ENCODE measurements at regions not wholly inside any gene's neighbourhood (a gene's known extent, or its start where the extent isn't known, plus 50 kb on each side); places are given as distances from the start of the nearest gene placed in this dataset.

DNA sequence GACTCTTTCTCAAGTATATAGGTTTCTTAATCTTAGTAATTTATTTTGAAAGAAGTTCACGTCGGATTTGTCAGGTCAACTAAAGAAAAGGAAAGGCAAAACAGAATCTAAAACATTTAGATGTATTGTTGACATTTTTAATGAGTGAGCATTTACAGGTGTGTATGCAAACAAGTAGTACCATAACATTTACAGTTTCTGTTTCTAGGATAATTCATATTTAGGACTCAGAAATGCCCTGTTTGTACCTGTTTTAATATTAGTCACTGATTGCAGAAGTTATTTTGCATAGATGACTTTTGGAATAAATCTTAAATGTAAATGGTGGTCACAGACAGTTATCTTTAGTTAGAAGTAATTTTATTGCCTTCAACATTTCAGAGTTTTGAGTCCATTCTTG lies 151.3 kb upstream of the NUDT6 start:
- Histone ChIP-seq H3K27ac (no peak overlapping the region), H3K27me3 (no peaks in the 10 kb centered on the region), H3K4me3 (no peak overlapping the region), H3K36me3 (no peaks in the 10 kb centered on the region), H3K4me1 (peaks cover 0 to 6% (median 0%) of the 10 kb centered on the region in 4 donors), H3K9me3 (no peaks in the 10 kb centered on the region)
- intact Hi-C loops (cut with DNase I): no loop called here
- WGBS, 2 donors: 65 to 73% methylated on average over 2 of the region's 2 CpGs
- TF ChIP-seq POLR2A (IDR thresholded peaks at IDR 0.05) (no peak), EP300 (IDR thresholded peaks at IDR 0.05) (no peak), POLR2AphosphoS5 (IDR thresholded peaks at IDR 0.05) (no peak)
- TF ChIP-seq, protein P1, sequence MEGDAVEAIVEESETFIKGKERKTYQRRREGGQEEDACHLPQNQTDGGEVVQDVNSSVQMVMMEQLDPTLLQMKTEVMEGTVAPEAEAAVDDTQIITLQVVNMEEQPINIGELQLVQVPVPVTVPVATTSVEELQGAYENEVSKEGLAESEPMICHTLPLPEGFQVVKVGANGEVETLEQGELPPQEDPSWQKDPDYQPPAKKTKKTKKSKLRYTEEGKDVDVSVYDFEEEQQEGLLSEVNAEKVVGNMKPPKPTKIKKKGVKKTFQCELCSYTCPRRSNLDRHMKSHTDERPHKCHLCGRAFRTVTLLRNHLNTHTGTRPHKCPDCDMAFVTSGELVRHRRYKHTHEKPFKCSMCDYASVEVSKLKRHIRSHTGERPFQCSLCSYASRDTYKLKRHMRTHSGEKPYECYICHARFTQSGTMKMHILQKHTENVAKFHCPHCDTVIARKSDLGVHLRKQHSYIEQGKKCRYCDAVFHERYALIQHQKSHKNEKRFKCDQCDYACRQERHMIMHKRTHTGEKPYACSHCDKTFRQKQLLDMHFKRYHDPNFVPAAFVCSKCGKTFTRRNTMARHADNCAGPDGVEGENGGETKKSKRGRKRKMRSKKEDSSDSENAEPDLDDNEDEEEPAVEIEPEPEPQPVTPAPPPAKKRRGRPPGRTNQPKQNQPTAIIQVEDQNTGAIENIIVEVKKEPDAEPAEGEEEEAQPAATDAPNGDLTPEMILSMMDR (IDR thresholded peaks at IDR 0.05): no peak
- DNase-seq: no peak

DNA sequence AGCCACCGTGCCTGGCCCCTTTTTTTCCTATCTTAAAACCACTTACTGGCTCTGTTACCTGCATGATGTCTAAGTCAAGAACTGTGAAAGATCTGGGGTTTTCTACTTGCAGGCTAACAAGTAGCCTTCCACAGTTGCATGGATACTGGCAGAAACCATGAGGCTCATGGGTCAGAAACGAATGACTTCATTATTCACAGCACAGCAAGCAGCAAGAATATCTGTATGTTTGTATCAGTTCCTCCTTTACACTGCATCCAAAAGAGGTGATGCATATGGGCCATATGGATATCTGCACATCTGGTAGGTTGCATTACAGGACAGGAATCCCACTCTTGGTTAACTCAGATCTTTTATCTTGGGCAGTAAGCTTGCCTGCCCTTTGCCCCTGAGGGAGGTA lies 154.9 kb upstream of the NUDT6 start:
- H3K36me3 ChIP-seq: no peaks in the 10 kb centered on the region
- H3K27ac ChIP-seq: no peak overlapping the region
- intact Hi-C loops (cut with DNase I): no loop called here
- WGBS, 2 donors: 94 to 96% methylated on average over 2 of the region's 2 CpGs
- TF ChIP-seq EP300 (IDR thresholded peaks at IDR 0.05): no peak
- TF ChIP-seq, protein P1 (IDR thresholded peaks at IDR 0.05): no peak
- TF ChIP-seq POLR2AphosphoS5 (IDR thresholded peaks at IDR 0.05): no peak
- no peak for TF ChIP-seq POLR2A (IDR thresholded peaks at IDR 0.05)
- H3K4me3 ChIP-seq: no peak overlapping the region
- no peak for DNase-seq
- no peaks in the 10 kb centered on the region for H3K9me3 ChIP-seq
- no peaks in the 10 kb centered on the region for H3K4me1 ChIP-seq
- H3K27me3 ChIP-seq: no peaks in the 10 kb centered on the region

DNA sequence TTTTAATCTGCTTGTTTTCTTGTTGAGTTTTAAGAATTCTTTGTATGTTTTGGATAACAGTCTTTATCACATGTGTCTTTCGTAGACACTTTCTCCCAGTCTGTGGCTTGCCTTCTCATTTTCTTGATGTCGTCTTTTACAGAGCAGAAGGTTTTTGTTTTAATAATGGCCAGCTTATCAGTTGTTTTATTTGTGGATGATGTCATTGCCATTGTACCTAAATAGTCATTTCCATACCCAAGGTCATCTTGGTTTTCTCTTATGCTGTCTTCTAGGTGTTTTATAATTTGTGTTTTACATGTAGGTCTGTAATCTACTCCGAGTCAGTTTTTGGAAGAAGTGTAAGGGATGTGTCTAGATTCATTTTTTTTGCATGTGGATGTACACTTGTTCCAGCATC lies 159.6 kb upstream of the NUDT6 start:
- intact Hi-C loops (cut with DNase I): no loop called here
- no peak for DNase-seq
- H3K36me3 ChIP-seq: no peaks in the 10 kb centered on the region
- TF ChIP-seq POLR2A (IDR thresholded peaks at IDR 0.05): no peak
- TF ChIP-seq POLR2AphosphoS5 (IDR thresholded peaks at IDR 0.05): no peak
- TF ChIP-seq, protein P1 (IDR thresholded peaks at IDR 0.05): no peak
- TF ChIP-seq EP300 (IDR thresholded peaks at IDR 0.05): no peak
- H3K27me3 ChIP-seq: no peaks in the 10 kb centered on the region
- WGBS, 2 donors: 92 to 95% methylated on average over 3 of the region's 3 CpGs
- no peak overlapping the region for H3K27ac ChIP-seq
- no peaks in the 10 kb centered on the region for H3K4me1 ChIP-seq
- no peak overlapping the region for H3K4me3 ChIP-seq
- H3K9me3 ChIP-seq: no peaks in the 10 kb centered on the region

DNA sequence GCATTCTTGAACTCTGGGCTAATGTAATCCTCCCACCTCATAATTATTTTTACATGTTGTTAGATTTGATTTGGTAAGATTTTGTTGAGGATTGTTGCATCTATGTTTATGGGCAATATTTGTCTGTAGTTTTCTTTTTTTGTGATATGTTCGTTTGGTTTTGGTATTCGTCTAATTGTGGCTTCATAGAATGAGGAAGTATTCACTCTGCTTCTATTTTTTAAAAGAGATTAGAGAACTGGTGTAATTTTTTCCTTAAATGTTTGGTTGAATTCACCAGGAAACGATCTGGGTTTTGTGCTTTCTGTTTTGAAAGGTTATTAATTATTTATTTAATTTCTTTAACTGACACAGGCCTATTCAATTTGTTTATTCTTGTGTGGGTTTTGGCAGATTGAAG lies 161.2 kb upstream of the NUDT6 start:
- 46 to 74% methylated on average over 3 of the region's 3 CpGs for WGBS, 2 donors
- H3K4me3 ChIP-seq: no peak overlapping the region
- H3K36me3 ChIP-seq: no peaks in the 10 kb centered on the region
- intact Hi-C loops (cut with DNase I): no loop called here
- TF ChIP-seq, protein P1 (IDR thresholded peaks at IDR 0.05): no peak
- TF ChIP-seq POLR2AphosphoS5 (IDR thresholded peaks at IDR 0.05) (no peak), EP300 (IDR thresholded peaks at IDR 0.05) (no peak), POLR2A (IDR thresholded peaks at IDR 0.05) (no peak)
- H3K27me3 ChIP-seq: no peaks in the 10 kb centered on the region
- no peak overlapping the region for H3K27ac ChIP-seq
- no peak for DNase-seq
- H3K4me1 ChIP-seq: no peaks in the 10 kb centered on the region
- no peaks in the 10 kb centered on the region for H3K9me3 ChIP-seq

DNA sequence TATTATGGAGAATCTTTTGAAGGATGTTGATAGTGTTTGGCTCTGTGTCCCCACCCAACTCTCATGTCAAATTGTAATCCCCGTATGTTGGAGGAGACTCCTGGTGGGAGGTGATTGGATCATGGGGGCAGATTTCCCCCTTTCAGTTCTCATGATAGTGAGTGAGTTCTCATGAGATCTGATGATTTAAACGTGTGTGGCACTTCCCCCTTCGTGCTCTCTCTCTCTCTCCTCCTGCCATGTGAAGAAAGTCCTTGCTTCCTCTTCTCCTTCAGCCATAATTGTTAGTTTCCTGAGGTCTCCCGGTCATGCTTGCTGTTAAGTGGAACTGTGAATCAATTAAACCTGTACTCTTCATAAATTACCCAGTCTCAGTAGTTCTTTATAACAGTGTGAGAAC lies 166.1 kb upstream of the NUDT6 start:
- H3K9me3 ChIP-seq: no peaks in the 10 kb centered on the region
- TF ChIP-seq, protein P1 (IDR thresholded peaks at IDR 0.05): no peak
- no peak for TF ChIP-seq EP300 (IDR thresholded peaks at IDR 0.05)
- TF ChIP-seq POLR2A (IDR thresholded peaks at IDR 0.05): no peak
- H3K4me1 ChIP-seq: no peaks in the 10 kb centered on the region
- peaks cover 0 to 12% (median 4%) of the 10 kb centered on the region in 4 donors for H3K36me3 ChIP-seq
- intact Hi-C loops (cut with DNase I): no loop called here
- no peak for DNase-seq
- H3K4me3 ChIP-seq: no peak overlapping the region
- 67 to 86% methylated on average over 4 of the region's 4 CpGs for WGBS, 2 donors
- H3K27ac ChIP-seq: no peak overlapping the region
- no peaks in the 10 kb centered on the region for H3K27me3 ChIP-seq
